MCF 10A (cell line): ENCODE measurements at regions not wholly inside any gene's neighbourhood (a gene's known extent, or its start where the extent isn't known, plus 50 kb on each side); places are given as distances from the start of the nearest gene placed in this dataset.

Source experiments
- BruUV-seq: library from RNA; stranded (reverse); fragments of 400-500 nt; replicated peaks from 2 replicates; lab custom pipeline; 2021; lab: Mats Ljungman, UMichigan
- CTCF ChIA-PET: fragments of 300-600 bp; sonication (Branson Sonifier 250); formaldehyde crosslinking; extraction: SDS; loops from one replicate; lab custom pipeline; 2021; ENCODE audit warnings: antibody characterized with exemption, inconsistent platforms; lab: Yijun Ruan, JAX
- POLR2A ChIA-PET: fragments of 300-600, 350-650 bp; sonication (Branson Sonifier 250); formaldehyde crosslinking; extraction: SDS; loops from one replicate; lab custom pipeline; 2020; ENCODE audit warnings: antibody characterized with exemption, inconsistent platforms; lab: Yijun Ruan, JAX
- DNase-seq: peaks from one replicate; pipeline ENCODE4 v3.0.0-alpha.2; 2018; ENCODE audit not compliant: unreplicated experiment
- H3K27ac Mint-ChIP-seq: one replicate; pipeline ENCODE4 v1.8.0; 2022; ENCODE audit warnings: mild to moderate bottlenecking, low read depth, mixed read lengths; ENCODE audit not compliant: unreplicated experiment
- H3K27me3 Mint-ChIP-seq: one replicate; pipeline ENCODE4 v1.8.0; 2022; ENCODE audit warnings: mixed read lengths; ENCODE audit not compliant: insufficient read depth, unreplicated experiment
- H3K36me3 Mint-ChIP-seq: one replicate; pipeline ENCODE4 v1.8.0; 2022; ENCODE audit warnings: mild to moderate bottlenecking, moderate library complexity, mixed read lengths; ENCODE audit not compliant: insufficient read depth, unreplicated experiment
- H3K4me1 Mint-ChIP-seq: one replicate; pipeline ENCODE4 v1.8.0; 2022; ENCODE audit warnings: mixed read lengths; ENCODE audit not compliant: insufficient read depth, unreplicated experiment
- H3K4me3 Mint-ChIP-seq: one replicate; pipeline ENCODE4 v1.8.0; 2022; ENCODE audit warnings: mild to moderate bottlenecking, moderate library complexity, mixed read lengths; ENCODE audit not compliant: unreplicated experiment
- H3K9me3 Mint-ChIP-seq: one replicate; pipeline ENCODE4 v1.8.0; 2022; ENCODE audit warnings: mixed read lengths; ENCODE audit not compliant: unreplicated experiment
- intact Hi-C: fragments of 100-400 bp; cut with micrococcal nuclease; formaldehyde crosslinking; loops from 2 replicates; pipeline ENCODE4 v1.14.1; 2022
- TF ChIP-seq, protein P1 (sequence below): fragments of 200-600 bp; IDR thresholded peaks from one replicate; pipeline ENCODE4 v1.8.0; 2022; ENCODE audit warnings: antibody characterized with exemption, mild to moderate bottlenecking; ENCODE audit not compliant: unreplicated experiment

DNA sequence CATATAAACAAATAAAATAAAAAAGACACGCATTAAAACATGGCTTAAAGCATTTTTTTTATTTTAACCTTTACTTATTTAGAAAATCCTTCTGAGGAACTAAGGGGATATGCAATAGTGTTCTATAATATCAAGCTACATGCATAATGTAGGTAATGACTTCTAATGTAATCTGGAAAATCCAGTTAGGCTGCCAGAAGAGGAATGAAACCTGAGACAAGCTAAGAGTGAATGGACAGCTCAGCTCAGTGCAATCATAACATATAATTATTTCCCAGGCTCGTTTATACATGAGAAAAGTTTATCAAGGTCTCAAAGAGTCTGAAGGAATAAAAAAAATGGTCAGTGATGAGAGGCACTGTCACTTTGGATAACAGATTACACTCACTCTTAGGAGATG lies 649.0 kb upstream of the PCDH15 start:
- H3K9me3 Mint-ChIP-seq, result no peaks in the 10 kb centered on the region
- ChIA-PET POLR2A (no interaction called here), CTCF (no interaction called here)
- no peaks in the 10 kb centered on the region for H3K36me3 Mint-ChIP-seq
- no peak overlapping the region for H3K27ac Mint-ChIP-seq
- no peak for DNase-seq
- TF ChIP-seq, protein P1, sequence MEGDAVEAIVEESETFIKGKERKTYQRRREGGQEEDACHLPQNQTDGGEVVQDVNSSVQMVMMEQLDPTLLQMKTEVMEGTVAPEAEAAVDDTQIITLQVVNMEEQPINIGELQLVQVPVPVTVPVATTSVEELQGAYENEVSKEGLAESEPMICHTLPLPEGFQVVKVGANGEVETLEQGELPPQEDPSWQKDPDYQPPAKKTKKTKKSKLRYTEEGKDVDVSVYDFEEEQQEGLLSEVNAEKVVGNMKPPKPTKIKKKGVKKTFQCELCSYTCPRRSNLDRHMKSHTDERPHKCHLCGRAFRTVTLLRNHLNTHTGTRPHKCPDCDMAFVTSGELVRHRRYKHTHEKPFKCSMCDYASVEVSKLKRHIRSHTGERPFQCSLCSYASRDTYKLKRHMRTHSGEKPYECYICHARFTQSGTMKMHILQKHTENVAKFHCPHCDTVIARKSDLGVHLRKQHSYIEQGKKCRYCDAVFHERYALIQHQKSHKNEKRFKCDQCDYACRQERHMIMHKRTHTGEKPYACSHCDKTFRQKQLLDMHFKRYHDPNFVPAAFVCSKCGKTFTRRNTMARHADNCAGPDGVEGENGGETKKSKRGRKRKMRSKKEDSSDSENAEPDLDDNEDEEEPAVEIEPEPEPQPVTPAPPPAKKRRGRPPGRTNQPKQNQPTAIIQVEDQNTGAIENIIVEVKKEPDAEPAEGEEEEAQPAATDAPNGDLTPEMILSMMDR, result no peak
- no peak overlapping the region for H3K4me3 Mint-ChIP-seq
- H3K27me3 Mint-ChIP-seq, result peaks cover 65% of the 10 kb centered on the region
- no TSS peak for BruUV-seq
- intact Hi-C loops, result loop anchor here (10.0 kb wide), 1 partner anchor 295 kb away; no protein-coding TSS in a partner anchor
- H3K4me1 Mint-ChIP-seq, result no peaks in the 10 kb centered on the region

DNA sequence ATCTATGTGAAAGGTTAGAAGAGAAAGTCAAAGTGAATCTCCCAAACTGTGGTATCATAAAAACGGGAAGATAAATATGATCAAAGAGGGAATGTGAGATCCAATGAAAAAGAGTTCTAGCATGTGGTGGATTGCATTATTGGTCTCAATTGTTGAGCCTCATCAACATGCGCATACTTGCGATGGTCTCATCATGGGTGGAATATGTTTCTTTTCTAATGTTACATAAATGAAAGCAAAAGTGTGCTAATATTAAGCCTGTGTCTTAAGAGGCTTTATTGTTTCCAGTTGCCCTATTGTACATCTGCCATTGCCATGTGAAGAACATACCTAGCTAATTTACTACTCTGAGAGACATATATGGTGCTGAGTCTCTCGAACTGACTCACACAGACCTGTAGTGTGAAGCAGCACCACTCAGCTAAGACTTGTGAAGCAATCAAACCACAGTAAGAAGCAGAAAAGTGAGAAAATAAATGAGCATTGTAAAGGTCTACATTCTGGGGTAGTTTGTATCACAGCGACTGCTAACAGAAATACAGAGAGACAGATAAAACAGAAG lies 645.5 kb upstream of the PCDH15 start:
- intact Hi-C loops, result loop anchor here (10.0 kb wide), 1 partner anchor 298 kb away; no protein-coding TSS in a partner anchor
- no TSS peak for BruUV-seq
- DNase-seq, result no peak
- Mint-ChIP-seq H3K27me3 (peaks cover 75% of the 10 kb centered on the region), H3K36me3 (no peaks in the 10 kb centered on the region), H3K4me1 (no peaks in the 10 kb centered on the region), H3K27ac (no peak overlapping the region), H3K9me3 (no peaks in the 10 kb centered on the region), H3K4me3 (no peak overlapping the region)
- CTCF ChIA-PET, result no interaction called here
- TF ChIP-seq, protein P1, result no peak
- POLR2A ChIA-PET, result interaction anchor here (0.6 kb wide), 1 partner anchor 1435 kb away, joined by 3 read pairs; no protein-coding TSS in a partner anchor

DNA sequence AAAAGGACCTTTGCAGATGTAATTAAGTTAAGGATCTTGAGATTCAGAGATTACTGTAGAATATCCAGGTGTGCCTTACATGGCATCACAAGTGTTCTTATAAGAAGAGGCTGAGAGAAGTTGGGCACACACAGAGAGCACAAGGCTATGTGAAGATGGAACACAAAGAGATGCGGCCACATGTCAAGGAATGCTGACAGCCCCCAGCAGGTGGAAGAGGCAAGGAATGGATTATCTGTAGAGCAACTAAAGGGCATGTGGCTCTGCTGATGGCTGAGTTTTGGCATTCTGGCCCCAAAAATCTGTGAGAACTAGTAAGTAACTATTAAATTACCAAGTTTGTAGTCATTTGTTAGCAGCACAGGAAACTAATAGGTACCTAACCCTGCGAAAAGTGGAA lies 640.7 kb upstream of the PCDH15 start:
- no peak overlapping the region for H3K27ac Mint-ChIP-seq
- TF ChIP-seq, protein P1, result no peak
- CTCF ChIA-PET, result no interaction called here
- no peak overlapping the region for H3K4me3 Mint-ChIP-seq
- DNase-seq, result no peak
- BruUV-seq, result no TSS peak
- H3K4me1 Mint-ChIP-seq, result no peaks in the 10 kb centered on the region
- POLR2A ChIA-PET, result no interaction called here
- no peaks in the 10 kb centered on the region for H3K9me3 Mint-ChIP-seq
- intact Hi-C loops, result loop anchor here (10.0 kb wide), 1 partner anchor 303 kb away; no protein-coding TSS in a partner anchor
- no peaks in the 10 kb centered on the region for H3K36me3 Mint-ChIP-seq
- H3K27me3 Mint-ChIP-seq, result peaks cover 74% of the 10 kb centered on the region

DNA sequence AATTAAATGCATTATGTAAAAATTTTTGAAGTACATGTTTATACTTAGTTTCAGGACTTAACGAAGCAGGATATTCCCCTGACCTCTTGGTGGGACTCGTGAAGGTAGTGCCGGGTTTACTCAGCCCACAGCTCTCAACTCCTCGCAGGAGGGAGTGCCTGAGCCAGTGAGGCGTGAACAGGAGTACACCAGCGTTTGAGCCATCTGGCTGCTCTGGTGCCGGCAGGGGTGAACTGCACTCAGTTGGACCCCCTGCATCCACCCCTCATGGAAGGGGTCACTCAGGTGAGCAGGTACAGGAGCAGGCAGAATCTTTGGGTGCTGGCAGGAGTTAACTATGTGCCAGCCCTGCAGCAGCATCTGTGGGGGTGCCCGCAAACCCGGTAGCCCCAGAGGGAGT lies 625.1 kb upstream of the PCDH15 start:
- ChIA-PET POLR2A (no interaction called here), CTCF (interaction anchor here (1.3 kb wide), 1 partner anchor 9 kb away, joined by 3 read pairs; no protein-coding TSS in a partner anchor)
- Mint-ChIP-seq H3K4me1 (no peaks in the 10 kb centered on the region), H3K27me3 (peaks cover 86% of the 10 kb centered on the region), H3K27ac (no peak overlapping the region), H3K36me3 (no peaks in the 10 kb centered on the region), H3K4me3 (no peak overlapping the region), H3K9me3 (no peaks in the 10 kb centered on the region)
- intact Hi-C loops, result no loop called here
- TF ChIP-seq, protein P1, result no peak
- DNase-seq, result no peak
- BruUV-seq, result no TSS peak
